Heart right ventricle (tissue), 16 donors: ENCODE measurements at regions not wholly inside any gene's neighbourhood (a gene's known extent, or its start where the extent isn't known, plus 50 kb on each side); places are given as distances from the start of the nearest gene placed in this dataset.

ENCODE experiments used
- ATAC-seq, 8 donors: fragments of 200-7000 bp; cut with Tn5 transposase; one replicate each; pipeline ENCODE4 v1.9.1; 2020; ENCODE audit warnings: mild to moderate bottlenecking in 8 of 8, moderate library complexity in 8 of 8, moderate number of reproducible peaks in 1 of 8
- DNase-seq, 2 donors: peaks; one replicate each; pipeline ENCODE4 v3.0.0-alpha.2; 2020
- H3K27ac ChIP-seq, 10 donors: fragments of 200-600 bp; sonication (generic) in 2 of 10; one replicate each; pipeline versions ENCODE4 v1.5.0 to v1.8.0; 2020 to 2022; ENCODE audit warnings: mild to moderate bottlenecking in 3 of 10
- H3K27me3 ChIP-seq, 7 donors: fragments of 200-600 bp; one replicate each; pipeline ENCODE4 v1.8.0; 2021 to 2022; ENCODE audit warnings: mild to moderate bottlenecking in 2 of 7
- H3K36me3 ChIP-seq, 9 donors: fragments of 200-600 bp; sonication (generic) in 1 of 9; one replicate each; pipeline versions ENCODE4 v1.5.0 to v1.8.0; 2020 to 2022; ENCODE audit warnings: mild to moderate bottlenecking in 2 of 9
- H3K4me1 ChIP-seq, 9 donors: fragments of 200-600 bp; sonication (generic) in 1 of 9; one replicate each; pipeline versions ENCODE4 v1.5.0 to v1.8.0; 2020 to 2022; ENCODE audit warnings: mild to moderate bottlenecking in 4 of 9
- H3K4me3 ChIP-seq, 10 donors: fragments of 200-600 bp; sonication (generic) in 2 of 10; one replicate each; pipeline versions ENCODE4 v1.5.0 to v1.8.0; 2020 to 2022; ENCODE audit warnings: mild to moderate bottlenecking in 7 of 10, moderate library complexity in 2 of 10
- H3K9me3 ChIP-seq, 11 donors: fragments of 200-600 bp in 10 of 11; sonication (generic) in 2 of 11; one replicate each; pipeline versions ENCODE4 v1.5.0 to v1.8.0; 2013 to 2022; ENCODE audit warnings: mild to moderate bottlenecking in 2 of 11, control low read depth in 1 of 11, moderate library complexity in 1 of 11
- WGBS, 2 donors: extraction: QIAGEN DNeasy Blood & Tissue Kit; methylation state at CpG; one replicate each; pipeline ENCODE4 v1.1.7; 2013; ENCODE audit warnings: inconsistent platforms in 1 of 2; 5-methylcytosine and 5-hydroxymethylcytosine counted together
- intact Hi-C, 10 donors: fragments of 100-400 bp; cut with DNase I; formaldehyde crosslinking; loops; one replicate each; pipeline versions ENCODE4 v1.11.1 to v1.14.2; 2022
- TF ChIP-seq, protein P1 (sequence below), 9 donors: fragments of 200-600 bp; sonication (generic) in 2 of 9; IDR thresholded peaks; one replicate each; pipeline versions ENCODE4 v1.5.0 to v1.8.0; 2021 to 2022; ENCODE audit warnings: antibody characterized with exemption in 9 of 9, mild to moderate bottlenecking in 5 of 9, moderate library complexity in 1 of 9
- donor health status: Arrhythmogenic right ventricular cardiomyopathy.
- donor health status: ischemic (EF 13 %, LVEDD 7.1; RV severe dilation, severe dysfunction).
- donor health status: healthy with polysubstance abuse.
- donor health status: DM: no; HTN: yes; CAD: no.
- donor health status: DM: no; HTN: no; CAD: no.
- donor health status: ischemic (EF 25% LVEDD 6.9; RV normal size, moderate dysfunction).
- donor health status: ischemic (EF 25% LVEDD 5.7; RV mildly dilated, moderate dysfunction).
- donor health status: healthy.
- donor health status: DM: yes; HTN: yes; CAD: no.
- donor health status: Ischemic cardiomyopathy.
- donor health status: ischemic (EF 35%, LVEDD 5.7; RV mildly dilated, moderate dysfunction).
- donor health status: nonischemic (EF 11% LVEDD 7.7; RV severe dilation, severe dysfunction).
- donor health status: DM: yes; HTN: yes; CAD: no.
- donor health status: PGD.
- donor health status: ischemic (EF 29% LVEDD 5.4; RV normal size, mild dysfunction).
- donor health status: nonischemic (EF 23%, LVEDD 6.1; RV moderate dilation, normal function).

DNA sequence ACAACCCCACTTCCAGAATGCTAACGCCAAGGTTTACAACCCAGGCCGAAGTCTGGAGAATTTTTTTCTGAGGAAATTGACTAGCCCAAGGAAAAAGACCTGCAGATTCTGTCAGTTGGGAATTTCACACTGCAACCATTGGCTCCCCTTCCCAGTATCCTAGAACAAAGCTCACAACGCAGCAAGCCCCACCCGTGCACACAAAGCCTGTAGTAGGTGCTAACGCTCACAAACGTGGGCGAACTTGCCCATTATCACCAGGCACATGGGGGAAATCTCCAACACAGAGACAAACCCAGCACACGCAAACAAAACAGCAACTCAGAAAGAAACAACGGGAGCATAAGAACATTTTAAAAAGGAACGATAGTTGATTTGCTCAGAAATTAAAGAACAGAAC, 265.1 kb downstream of the EIPR1 start:
- 83 to 85% methylated on average over 10 of the region's 10 CpGs for WGBS, 2 donors
- intact Hi-C loops, result no loop called here
- H3K4me3 ChIP-seq, result no peak overlapping the region
- TF ChIP-seq, protein P1, sequence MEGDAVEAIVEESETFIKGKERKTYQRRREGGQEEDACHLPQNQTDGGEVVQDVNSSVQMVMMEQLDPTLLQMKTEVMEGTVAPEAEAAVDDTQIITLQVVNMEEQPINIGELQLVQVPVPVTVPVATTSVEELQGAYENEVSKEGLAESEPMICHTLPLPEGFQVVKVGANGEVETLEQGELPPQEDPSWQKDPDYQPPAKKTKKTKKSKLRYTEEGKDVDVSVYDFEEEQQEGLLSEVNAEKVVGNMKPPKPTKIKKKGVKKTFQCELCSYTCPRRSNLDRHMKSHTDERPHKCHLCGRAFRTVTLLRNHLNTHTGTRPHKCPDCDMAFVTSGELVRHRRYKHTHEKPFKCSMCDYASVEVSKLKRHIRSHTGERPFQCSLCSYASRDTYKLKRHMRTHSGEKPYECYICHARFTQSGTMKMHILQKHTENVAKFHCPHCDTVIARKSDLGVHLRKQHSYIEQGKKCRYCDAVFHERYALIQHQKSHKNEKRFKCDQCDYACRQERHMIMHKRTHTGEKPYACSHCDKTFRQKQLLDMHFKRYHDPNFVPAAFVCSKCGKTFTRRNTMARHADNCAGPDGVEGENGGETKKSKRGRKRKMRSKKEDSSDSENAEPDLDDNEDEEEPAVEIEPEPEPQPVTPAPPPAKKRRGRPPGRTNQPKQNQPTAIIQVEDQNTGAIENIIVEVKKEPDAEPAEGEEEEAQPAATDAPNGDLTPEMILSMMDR (IDR thresholded peaks at IDR 0.05), result no peak
- peaks cover 0 to 9% (median 3%) of the 10 kb centered on the region in 7 donors for H3K27me3 ChIP-seq
- H3K4me1 ChIP-seq, result no peaks in the 10 kb centered on the region
- no peak for ATAC-seq
- H3K27ac ChIP-seq, result no peak overlapping the region
- H3K36me3 ChIP-seq, result no peaks in the 10 kb centered on the region
- no peaks in the 10 kb centered on the region for H3K9me3 ChIP-seq
- no peak for DNase-seq

DNA sequence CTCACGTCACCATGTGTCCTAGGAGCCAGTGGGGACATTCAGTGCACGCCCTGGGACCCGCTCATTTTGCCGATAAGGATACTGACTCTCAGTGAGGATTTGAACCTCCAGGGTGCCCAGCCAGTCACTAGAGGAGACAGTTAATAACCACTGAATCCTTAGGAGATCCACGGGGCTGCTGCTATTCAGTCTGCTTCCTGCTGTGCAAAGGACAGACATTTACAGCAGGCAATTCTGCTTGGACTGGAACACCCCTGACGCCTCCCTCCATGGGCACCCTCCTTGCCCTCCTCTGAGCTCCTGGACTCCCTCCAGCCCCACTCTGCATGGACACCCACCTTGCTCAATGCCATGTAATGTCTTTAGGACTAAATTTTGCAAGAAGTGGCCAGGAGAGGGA, 265.5 kb downstream of the EIPR1 start:
- ATAC-seq, result no peak

DNA sequence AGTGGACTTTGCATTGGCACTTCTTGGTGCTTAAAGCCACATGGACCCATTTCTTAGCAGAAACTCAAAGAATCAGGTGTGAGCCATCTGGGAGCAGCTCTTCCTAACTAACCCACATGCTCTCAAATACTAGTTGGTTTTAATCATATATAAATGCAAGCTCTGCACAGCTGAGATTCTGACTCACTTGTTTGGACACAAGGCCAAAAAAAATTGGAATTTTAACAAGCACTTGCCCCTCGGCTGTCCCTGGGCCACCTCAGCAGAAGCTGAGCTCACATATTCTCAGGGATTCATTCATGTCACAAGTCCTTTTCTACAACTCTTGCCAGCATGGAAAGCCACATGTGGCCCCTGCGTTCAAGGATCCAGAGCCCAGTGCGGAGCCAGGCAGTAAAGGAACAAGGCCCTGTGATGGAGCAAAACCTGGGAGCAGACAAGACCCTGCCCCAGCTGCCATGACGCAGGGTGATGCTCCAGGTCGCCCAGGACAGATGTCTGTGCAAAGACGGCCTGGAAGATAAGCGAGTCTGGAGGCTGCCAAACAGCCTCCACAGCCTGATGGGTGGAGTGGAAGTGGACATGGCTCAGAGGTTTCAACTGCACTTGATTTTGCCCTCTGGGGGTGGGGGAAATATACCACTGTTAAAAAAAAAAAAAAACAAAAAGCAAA, 266.5 kb downstream of the EIPR1 start:
- peaks cover 0 to 14% (median 0%) of the 10 kb centered on the region in 7 donors for H3K27me3 ChIP-seq
- no peaks in the 10 kb centered on the region for H3K4me1 ChIP-seq
- H3K27ac ChIP-seq, result no peak overlapping the region
- intact Hi-C loops, result no loop called here
- H3K9me3 ChIP-seq, result no peaks in the 10 kb centered on the region
- no peak for DNase-seq
- WGBS, 2 donors, result 81 to 83% methylated on average over 7 of the region's 7 CpGs
- no peak overlapping the region for H3K4me3 ChIP-seq
- TF ChIP-seq, protein P1 (IDR thresholded peaks at IDR 0.05), result no peak
- H3K36me3 ChIP-seq, result no peaks in the 10 kb centered on the region
- ATAC-seq, result no peak

More for the DNA sequence above, 265.5 kb downstream of the EIPR1 start:
- DNase-seq, result no peak
- 89 to 92% methylated on average over 6 of the region's 6 CpGs for WGBS, 2 donors
- TF ChIP-seq, protein P1 (IDR thresholded peaks at IDR 0.05), result no peak
- intact Hi-C loops, result no loop called here
- no peaks in the 10 kb centered on the region for H3K9me3 ChIP-seq
- no peaks in the 10 kb centered on the region for H3K36me3 ChIP-seq
- H3K4me1 ChIP-seq, result no peaks in the 10 kb centered on the region
- peaks cover 0 to 14% (median 3%) of the 10 kb centered on the region in 7 donors for H3K27me3 ChIP-seq
- no peak overlapping the region for H3K4me3 ChIP-seq
- no peak overlapping the region for H3K27ac ChIP-seq

DNA sequence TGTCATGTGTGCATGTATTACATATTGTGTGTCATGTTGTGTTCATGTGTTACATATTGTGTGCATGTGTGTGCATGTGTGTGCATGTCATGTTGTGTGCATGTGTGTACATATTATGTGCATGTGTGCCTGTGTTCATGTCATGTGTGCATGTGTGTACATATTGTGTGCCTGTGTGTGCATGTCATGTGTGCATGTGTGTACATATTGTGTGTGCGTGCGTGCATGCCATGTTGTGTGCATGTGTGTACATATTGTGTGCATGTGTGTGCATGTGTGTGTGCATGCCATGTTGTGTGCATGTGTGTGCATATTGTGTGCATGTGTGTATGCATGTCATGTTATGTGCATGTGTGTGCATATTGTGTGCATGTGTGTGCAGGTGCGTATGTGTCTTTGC, 267.1 kb downstream of the EIPR1 start:
- DNase-seq (no peak), ATAC-seq (no peak)
- TF ChIP-seq, protein P1 (IDR thresholded peaks at IDR 0.05), result no peak
- peaks cover 0 to 14% (median 1%) of the 10 kb centered on the region in 7 donors for H3K27me3 ChIP-seq
- H3K36me3 ChIP-seq, result no peaks in the 10 kb centered on the region
- H3K4me3 ChIP-seq, result no peak overlapping the region
- H3K4me1 ChIP-seq, result no peaks in the 10 kb centered on the region
- no peak overlapping the region for H3K27ac ChIP-seq
- H3K9me3 ChIP-seq, result no peaks in the 10 kb centered on the region
- WGBS, 2 donors, result 95 to 97% methylated on average over 3 of the region's 3 CpGs
- intact Hi-C loops, result no loop called here
